ENCODE measurements at regions not wholly inside any gene's neighbourhood (a gene's known extent, or its start where the extent isn't known, plus 50 kb on each side); places are given as distances from the start of the nearest gene placed in this dataset.

GRCh38 chr5:164680812-164681520 lies 1175.5 kb downstream of the MAT2B start:
- no peak for TF ChIP-seq CTCF (IDR thresholded peaks at IDR 0.05; ENCODE audit: unreplicated experiment)
- H3K36me3 Mint-ChIP-seq (ENCODE audit: insufficient read depth) = peaks cover 2% of the 10 kb centered on the region
- no peaks in the 10 kb centered on the region for H3K27me3 Mint-ChIP-seq
- no peak overlapping the region for H3K4me3 Mint-ChIP-seq (ENCODE audit: low read depth)
- peaks cover 10% of the 10 kb centered on the region for H3K4me1 Mint-ChIP-seq (ENCODE audit: low read depth)
- H3K9me3 Mint-ChIP-seq (ENCODE audit: low read depth) = no peaks in the 10 kb centered on the region
- no peak for DNase-seq (ENCODE audit: low spot score, unreplicated experiment)
- H3K27ac Mint-ChIP-seq = no peak overlapping the region

GRCh38 chr5:164687391-164687790 lies 1182.0 kb downstream of the MAT2B start:
- Mint-ChIP-seq H3K9me3 (ENCODE audit: low read depth) (no peaks in the 10 kb centered on the region), H3K27me3 (no peaks in the 10 kb centered on the region)
- no peak for TF ChIP-seq CTCF (IDR thresholded peaks at IDR 0.05; ENCODE audit: unreplicated experiment)

GRCh38 chr5:164688437-164688836 lies 1183.0 kb downstream of the MAT2B start:
- Mint-ChIP-seq H3K4me3 (ENCODE audit: low read depth) (no peak overlapping the region), H3K27me3 (no peaks in the 10 kb centered on the region), H3K4me1 (ENCODE audit: low read depth) (peaks cover 4% of the 10 kb centered on the region), H3K9me3 (ENCODE audit: low read depth) (no peaks in the 10 kb centered on the region), H3K27ac (no peak overlapping the region), H3K36me3 (ENCODE audit: insufficient read depth) (no peaks in the 10 kb centered on the region)
- no peak for DNase-seq (ENCODE audit: low spot score, unreplicated experiment)
- no peak for TF ChIP-seq CTCF (IDR thresholded peaks at IDR 0.05; ENCODE audit: unreplicated experiment)

More at GRCh38 chr5:164687391-164687790, 1182.0 kb downstream of the MAT2B start:
- no peak overlapping the region for H3K27ac Mint-ChIP-seq
- H3K4me3 Mint-ChIP-seq (ENCODE audit: low read depth) = no peak overlapping the region
- no peak for DNase-seq (ENCODE audit: low spot score, unreplicated experiment)
- H3K4me1 Mint-ChIP-seq (ENCODE audit: low read depth) = peaks cover 4% of the 10 kb centered on the region
- no peaks in the 10 kb centered on the region for H3K36me3 Mint-ChIP-seq (ENCODE audit: insufficient read depth)

- no peaks in the 10 kb centered on the region for H3K9me3 Mint-ChIP-seq (ENCODE audit: low read depth)
- TF ChIP-seq CTCF (IDR thresholded peaks at IDR 0.05; ENCODE audit: unreplicated experiment) = no peak
- peaks cover 3% of the 10 kb centered on the region for H3K4me1 Mint-ChIP-seq (ENCODE audit: low read depth)
- no peaks in the 10 kb centered on the region for H3K36me3 Mint-ChIP-seq (ENCODE audit: insufficient read depth)
- DNase-seq (ENCODE audit: low spot score, unreplicated experiment) = no peak
- no peaks in the 10 kb centered on the region for H3K27me3 Mint-ChIP-seq
- H3K4me3 Mint-ChIP-seq (ENCODE audit: low read depth) = no peak overlapping the region
- H3K27ac Mint-ChIP-seq = no peak overlapping the region
Observed at GRCh38 chr5:164708831-164709230, 1203.4 kb downstream of the MAT2B start.

GRCh38 chr5:164713682-164714081 lies 1208.3 kb downstream of the MAT2B start:
- Mint-ChIP-seq H3K27me3 (no peaks in the 10 kb centered on the region), H3K4me1 (ENCODE audit: low read depth) (peaks cover 3% of the 10 kb centered on the region), H3K36me3 (ENCODE audit: insufficient read depth) (peaks cover 2% of the 10 kb centered on the region), H3K9me3 (ENCODE audit: low read depth) (peaks cover 7% of the 10 kb centered on the region), H3K4me3 (ENCODE audit: low read depth) (no peak overlapping the region), H3K27ac (no peak overlapping the region)
- TF ChIP-seq CTCF (IDR thresholded peaks at IDR 0.05; ENCODE audit: unreplicated experiment) = no peak
- no peak for DNase-seq (ENCODE audit: low spot score, unreplicated experiment)
